ENCODE measurements at regions not wholly inside any gene's neighbourhood (a gene's known extent, or its start where the extent isn't known, plus 50 kb on each side); places are given as distances from the start of the nearest gene placed in this dataset.
"Not testable (repeated sequence)": the region's sequence is repeated elsewhere in the genome, so short reads cannot be mapped to it uniquely, and the experiment has no call there.

DNA sequence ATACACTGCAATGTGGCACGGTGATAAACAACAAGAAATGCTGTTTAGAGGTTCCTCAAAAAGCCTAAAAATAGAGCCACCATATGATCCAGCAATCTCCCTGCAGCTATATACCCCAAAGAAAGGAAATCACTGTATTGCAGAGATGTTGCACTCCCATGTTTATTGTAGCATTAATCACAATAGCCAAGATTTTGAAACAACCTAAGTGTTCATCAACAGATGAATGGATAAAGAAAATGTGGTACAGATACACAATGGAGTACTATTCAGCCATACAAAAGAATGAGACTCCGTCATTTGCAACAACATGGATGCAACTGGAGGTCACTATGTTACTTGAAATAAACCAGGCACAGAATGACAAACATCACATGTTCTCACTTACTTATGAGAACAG, 365.8 kb upstream of the DIPK2B start:
- no peak for DNase-seq (ENCODE audit: insufficient read length, low spot score)
- FAIRE-seq = no peak

GRCh38 chrX:45557387-45557786, 356.7 kb upstream of the DIPK2B start:
- no peak for TF ChIP-seq POLR2A (IDR thresholded peaks at IDR 0.05; ENCODE audit: low read depth, low read length)
- DNase-seq (ENCODE audit: insufficient read length, low spot score) (no peak), FAIRE-seq (no peak)

More for the DNA sequence above, 365.8 kb upstream of the DIPK2B start:
- no peak for TF ChIP-seq POLR2A (IDR thresholded peaks at IDR 0.05; ENCODE audit: low read depth, low read length)

GRCh38 chrX:45554736-45555135, 354.1 kb upstream of the DIPK2B start:
- no peak for TF ChIP-seq POLR2A (IDR thresholded peaks at IDR 0.05; ENCODE audit: low read depth, low read length)
- DNase-seq (ENCODE audit: insufficient read length, low spot score) = no peak
- FAIRE-seq = no peak

DNA sequence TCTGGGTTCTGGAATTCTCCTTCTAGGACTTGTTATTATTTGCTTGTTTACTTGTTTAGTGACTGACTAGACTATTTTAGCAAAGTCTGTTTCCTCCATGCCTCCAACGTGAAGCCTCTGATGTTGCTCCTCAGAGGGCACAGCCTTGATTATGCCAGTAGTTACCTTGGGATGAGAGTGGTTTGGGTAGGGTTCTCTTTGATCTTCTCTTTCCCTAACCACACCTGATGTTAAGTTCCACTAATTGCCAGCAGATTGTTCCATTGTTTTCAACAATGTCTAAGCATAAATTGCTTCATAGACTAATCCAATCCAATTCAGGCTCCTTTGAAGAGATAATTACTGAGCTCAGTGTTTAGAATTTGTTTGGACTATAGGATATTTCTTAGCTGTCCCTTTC, 352.7 kb upstream of the DIPK2B start:
- no peak for TF ChIP-seq POLR2A (IDR thresholded peaks at IDR 0.05; ENCODE audit: low read depth, low read length)
- FAIRE-seq = no peak
- DNase-seq (ENCODE audit: insufficient read length, low spot score) = no peak

DNA sequence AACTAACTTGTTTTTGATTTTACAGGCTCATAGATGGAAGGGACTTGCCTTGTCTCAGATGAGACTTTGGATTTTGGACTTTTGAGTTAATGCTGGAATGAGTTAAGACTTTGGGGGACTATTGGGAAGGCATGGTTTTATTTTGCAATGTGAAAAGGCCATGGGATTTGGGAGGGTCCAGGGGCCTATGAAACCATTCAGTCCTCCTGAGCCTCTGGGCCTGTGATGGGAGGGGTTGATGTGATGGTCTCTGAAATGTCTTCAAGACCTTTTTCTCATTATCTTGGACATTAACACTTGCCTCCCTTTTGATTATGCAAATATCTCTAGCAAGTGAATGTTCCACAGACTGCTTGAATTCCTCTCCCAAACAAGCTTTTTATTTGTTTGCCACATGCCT, 346.0 kb upstream of the DIPK2B start:
- not testable (repeated sequence) for FAIRE-seq; DNase-seq (ENCODE audit: insufficient read length, low spot score)

GRCh38 chrX:45540181-45540580, 339.5 kb upstream of the DIPK2B start:
- no peak for FAIRE-seq
- TF ChIP-seq POLR2A (IDR thresholded peaks at IDR 0.05; ENCODE audit: low read depth, low read length) = no peak
- DNase-seq (ENCODE audit: insufficient read length, low spot score) = no peak

- DNase-seq (ENCODE audit: insufficient read length, low spot score) (no peak), FAIRE-seq (no peak)
- no peak for TF ChIP-seq POLR2A (IDR thresholded peaks at IDR 0.05; ENCODE audit: low read depth, low read length)
These were observed 337.3 kb upstream of the DIPK2B start for GRCh38 chrX:45537936-45538335.

- TF ChIP-seq POLR2A (IDR thresholded peaks at IDR 0.05; ENCODE audit: low read depth, low read length) = no peak
- FAIRE-seq (no peak), DNase-seq (ENCODE audit: insufficient read length, low spot score) (no peak)
These were observed 327.2 kb upstream of the DIPK2B start for GRCh38 chrX:45527834-45528233.

DNA sequence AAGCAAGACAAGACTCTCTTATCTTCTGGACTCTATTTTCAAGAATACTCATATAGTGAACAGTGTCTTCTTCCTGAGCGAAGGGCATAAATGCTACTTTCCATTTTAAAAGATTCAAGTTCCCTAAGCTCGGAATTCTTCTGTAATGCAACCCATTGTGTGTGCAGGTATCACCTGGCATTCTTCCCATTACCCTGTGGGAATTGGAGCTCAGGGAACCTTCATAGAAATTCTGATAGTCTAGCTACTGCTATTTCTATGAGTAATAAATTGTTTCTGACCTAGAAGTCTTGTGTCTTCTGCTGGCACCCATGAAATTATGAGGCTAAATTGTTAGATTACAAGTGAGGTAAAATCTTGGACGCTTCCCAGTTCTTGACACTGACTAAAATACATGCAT, 324.1 kb upstream of the DIPK2B start:
- FAIRE-seq (no peak), DNase-seq (ENCODE audit: insufficient read length, low spot score) (no peak)
- TF ChIP-seq POLR2A (IDR thresholded peaks at IDR 0.05; ENCODE audit: low read depth, low read length) = no peak

DNA sequence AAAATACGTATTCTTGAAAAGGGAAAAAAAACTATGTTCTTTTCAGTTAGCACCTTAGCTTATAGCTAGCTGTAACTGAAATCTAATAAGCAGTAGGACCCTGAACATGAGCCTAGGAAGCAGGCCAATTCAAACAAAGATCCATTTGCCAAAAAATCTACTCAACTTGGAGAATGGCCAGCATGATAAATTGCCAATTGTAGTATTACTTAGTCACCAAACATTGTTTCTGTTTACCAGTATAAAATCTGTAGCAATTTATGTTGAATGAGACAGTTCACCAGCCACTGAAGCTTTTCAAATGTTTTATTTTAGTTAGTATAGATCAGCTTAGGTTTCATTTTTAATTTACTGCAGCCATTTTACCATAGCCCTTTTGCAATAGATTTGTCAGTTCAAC, 323.6 kb upstream of the DIPK2B start:
- FAIRE-seq (no peak), DNase-seq (ENCODE audit: insufficient read length, low spot score) (no peak)
- no peak for TF ChIP-seq POLR2A (IDR thresholded peaks at IDR 0.05; ENCODE audit: low read depth, low read length)

DNA sequence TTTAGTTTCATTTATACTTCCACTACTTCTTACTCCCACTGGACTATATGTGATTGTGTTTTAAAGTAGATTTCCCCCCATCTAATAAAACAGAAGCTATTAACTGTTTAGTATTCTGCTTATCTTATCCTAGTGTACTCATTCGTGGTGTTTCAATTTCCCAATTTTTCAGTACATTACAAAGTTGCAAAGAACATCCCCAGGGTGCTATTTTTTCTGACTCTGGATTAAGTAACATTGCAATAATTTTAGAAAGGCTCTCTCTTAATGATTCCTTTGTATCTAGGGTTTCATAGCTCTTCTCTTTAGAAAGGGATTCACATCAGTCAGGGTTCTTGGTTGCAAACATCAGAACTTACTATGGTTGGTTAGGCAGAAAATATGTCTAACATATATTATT, 317.9 kb upstream of the DIPK2B start:
- DNase-seq (ENCODE audit: insufficient read length, low spot score) = no peak
- no peak for TF ChIP-seq POLR2A (IDR thresholded peaks at IDR 0.05; ENCODE audit: low read depth, low read length)
- no peak for FAIRE-seq

GRCh38 chrX:45517090-45517973, 316.7 kb upstream of the DIPK2B start:
- DNase-seq (ENCODE audit: insufficient read length, low spot score) (no peak), FAIRE-seq (no peak)
- TF ChIP-seq POLR2A (IDR thresholded peaks at IDR 0.05; ENCODE audit: low read depth, low read length) = no peak

DNA sequence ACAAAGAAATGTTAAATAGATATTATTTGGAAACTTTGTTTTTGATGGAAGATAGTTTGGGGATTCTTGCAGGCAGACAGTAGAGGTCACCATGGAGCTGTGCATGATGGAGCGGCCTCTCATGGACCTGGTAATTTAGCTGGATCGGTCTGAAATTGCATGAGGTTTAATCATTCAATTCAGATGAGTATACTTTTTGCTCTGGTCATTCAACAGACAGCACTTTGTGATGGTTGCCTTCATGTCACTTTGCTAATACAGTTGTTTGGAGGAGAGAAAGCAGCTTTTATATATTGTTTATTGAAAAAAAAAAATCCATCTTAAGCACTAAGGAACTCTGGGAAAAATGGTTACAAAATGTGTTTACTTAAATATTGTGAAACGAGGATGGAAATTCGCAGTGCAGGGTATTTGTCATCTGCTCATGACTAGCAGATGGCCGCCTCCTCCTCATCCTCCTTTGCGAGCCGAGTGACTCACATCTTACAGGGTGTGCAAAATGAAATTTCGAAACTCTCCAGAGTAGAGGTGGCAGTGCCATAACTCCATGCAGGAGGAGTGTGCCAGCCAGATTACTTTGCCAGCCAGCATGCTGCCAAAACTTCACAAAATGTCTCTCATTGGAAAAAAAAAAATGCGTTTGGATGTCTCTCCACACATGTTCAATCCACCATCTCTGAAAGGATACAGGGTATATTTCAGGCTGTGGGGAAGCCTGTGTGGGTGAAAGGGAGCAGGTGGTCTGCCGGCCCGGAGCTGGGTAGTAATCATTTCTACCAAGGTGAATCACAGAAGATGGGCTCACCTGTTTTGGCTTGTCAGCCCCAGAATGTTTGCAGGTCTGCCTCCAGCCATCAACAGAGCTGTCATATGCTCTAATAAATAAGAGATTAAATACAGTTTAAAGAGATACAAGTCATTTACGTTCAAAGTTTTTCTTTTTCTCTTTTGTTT, 314.9 kb upstream of the DIPK2B start:
- no peak for TF ChIP-seq POLR2A (IDR thresholded peaks at IDR 0.05; ENCODE audit: low read depth, low read length)
- DNase-seq (ENCODE audit: insufficient read length, low spot score) = no peak
- FAIRE-seq = no peak

DNA sequence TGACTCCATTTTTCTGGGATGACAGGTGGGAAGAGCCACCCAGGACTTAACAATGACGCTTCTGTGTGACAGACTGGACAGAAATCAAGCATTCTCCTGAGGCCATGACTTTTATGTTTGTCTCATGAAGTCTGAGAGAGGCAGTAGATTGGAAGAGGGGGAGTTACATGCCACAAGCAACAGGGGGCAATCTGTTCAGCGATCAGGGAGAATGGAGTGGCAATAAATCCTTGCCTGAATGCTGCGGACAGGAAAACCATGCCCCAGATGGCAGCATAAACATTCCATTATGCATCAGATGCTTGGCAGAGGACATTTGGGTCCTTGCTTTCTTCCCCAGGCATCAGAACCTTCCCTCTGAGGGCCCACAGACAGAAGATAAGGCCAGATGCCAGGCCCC, 312.4 kb upstream of the DIPK2B start:
- TF ChIP-seq POLR2A (IDR thresholded peaks at IDR 0.05; ENCODE audit: low read depth, low read length) = no peak
- no peak for DNase-seq (ENCODE audit: insufficient read length, low spot score)
- FAIRE-seq = no peak

All from H54 (cell line).